ENCODE measurements at regions not wholly inside any gene's neighbourhood (a gene's known extent, or its start where the extent isn't known, plus 50 kb on each side); places are given as distances from the start of the nearest gene placed in this dataset.

GRCh38 chr9:99486684-99487083 is 264.6 kb downstream of the SEC61B start:
- no peak for TF ChIP-seq CTCF (conservative IDR thresholded peaks at IDR 0.05 in 1 of 2, IDR thresholded peaks at IDR 0.05 in 1 of 2; ENCODE audit: extremely low read depth in 1 of 2, insufficient read depth in 1 of 2, low read depth in 1 of 2, low read length in 2 of 2)
- TF ChIP-seq EZH2 (IDR thresholded peaks at IDR 0.05; ENCODE audit: borderline replicate concordance, low read length) = no peak
